K562 (cell line): ENCODE measurements at regions not wholly inside any gene's neighbourhood (a gene's known extent, or its start where the extent isn't known, plus 50 kb on each side); places are given as distances from the start of the nearest gene placed in this dataset.

ENCODE experiments used
- ATAC-seq: fragments of 200-7000 bp; cut with Tn5 transposase; 3 replicates; pipeline ENCODE4 v1.9.1; 2020; ENCODE audit warnings: moderate library complexity
- BruUV-seq: library from RNA; stranded (reverse); fragments of 400-500 nt; replicated peaks from 2 replicates; lab custom pipeline; 2021; lab: Mats Ljungman, UMichigan
- CTCF ChIA-PET: fragments of 300-600 bp; formaldehyde crosslinking; extraction: SDS; loops from one replicate; lab custom pipeline; 2021; ENCODE audit warnings: low intra/inter-chr PET ratio; lab: Yijun Ruan, JAX
- POLR2A ChIA-PET: fragments of 300-600, 350-650 bp; sonication (Branson Sonifier 250); formaldehyde crosslinking; extraction: SDS; loops from one replicate; lab custom pipeline; 2021; ENCODE audit warnings: antibody characterized with exemption, inconsistent platforms; lab: Yijun Ruan, JAX
- DNase-seq, 4 experiments: peaks; one replicate each; pipeline versions ENCODE4 v3.0.0 to v3.0.0-alpha.2; 2011 to 2018; ENCODE audit warnings: low spot score in 3 of 4, mixed read lengths in 3 of 4; ENCODE audit errors: extremely low read depth in 1 of 4
- FAIRE-seq: peaks from 2 replicates; lab custom pipeline; 2011; peaks lifted over from hg19 to GRCh38; lab: Jason Lieb, UNC
- H2AFZ ChIP-seq: 2 replicates; pipeline ENCODE4 v1.6.0; 2011; ENCODE audit warnings: low read depth, low read length, control low read depth, inconsistent platforms
- H3K27ac ChIP-seq: fragments of 200-600 bp; 3 replicates; pipeline ENCODE4 v1.8.0; 2011; ENCODE audit warnings: low read depth, mild to moderate bottlenecking, control low read depth, inconsistent platforms, low read length, moderate library complexity, mixed read lengths; ENCODE audit errors: extremely low read depth
- H3K27me3 ChIP-seq, 2 experiments: fragments of 300-600 bp in 1 of 2; 2 replicates in 1 of 2; 3 replicates in 1 of 2; pipeline versions ENCODE4 v1.6.0 to v1.8.0; 2011; ENCODE audit warnings: inconsistent platforms in 2 of 2, low read length in 2 of 2, mild to moderate bottlenecking in 1 of 2, mixed read lengths in 1 of 2, moderate library complexity in 1 of 2; ENCODE audit not compliant: control insufficient read depth in 2 of 2, insufficient read depth in 2 of 2
- H3K36me3 ChIP-seq: fragments of 300-600 bp; 3 replicates; pipeline ENCODE4 v1.8.0; 2011; ENCODE audit warnings: mild to moderate bottlenecking, low read length, inconsistent platforms; ENCODE audit not compliant: control insufficient read depth, insufficient read depth
- H3K4me1 ChIP-seq, 2 experiments: fragments of 200-600 bp in 1 of 2; replicated peaks in 1 of 2; 2 replicates in 1 of 2; 3 replicates in 1 of 2; pipeline versions ENCODE4 v1.5.1 to v1.8.0; 2011; ENCODE audit warnings: inconsistent platforms in 2 of 2, low read length in 2 of 2, mild to moderate bottlenecking in 1 of 2, mixed read lengths in 1 of 2, moderate library complexity in 1 of 2; ENCODE audit not compliant: control insufficient read depth in 2 of 2, insufficient read depth in 2 of 2
- H3K4me2 ChIP-seq: 2 replicates; pipeline ENCODE4 v1.6.1; 2011; ENCODE audit warnings: low read length, control low read depth, inconsistent platforms, mixed read lengths; ENCODE audit not compliant: insufficient read depth
- H3K4me3 ChIP-seq: fragments of 200-600 bp; sonication (generic), shearing (Covaris generic); 2 replicates; pipeline ENCODE4 v1.5.1; 2016; ENCODE audit warnings: control low read depth, inconsistent platforms
- H3K79me2 ChIP-seq: fragments of 200-600 bp; 3 replicates; pipeline ENCODE4 v1.8.0; 2011; ENCODE audit warnings: low read length, inconsistent platforms; ENCODE audit not compliant: control insufficient read depth, insufficient read depth
- H3K9ac ChIP-seq, 2 experiments: 2 replicates each; pipeline versions ENCODE4 v1.6.0 to v1.6.1; 2011; ENCODE audit warnings: low read depth in 2 of 2, low read length in 2 of 2, control low read depth in 1 of 2, inconsistent platforms in 1 of 2, mild to moderate bottlenecking in 1 of 2, mixed read lengths in 1 of 2; ENCODE audit not compliant: insufficient read depth in 1 of 2
- H3K9me1 ChIP-seq: one replicate; pipeline ENCODE4 v1.6.0; 2011; ENCODE audit warnings: inconsistent platforms, mild to moderate bottlenecking, low read length, moderate library complexity; ENCODE audit not compliant: control insufficient read depth, insufficient read depth
- H3K9me3 ChIP-seq: replicated peaks from 2 replicates; pipeline ENCODE4 v1.5.1; 2011; ENCODE audit warnings: low read depth, low read length, inconsistent platforms; ENCODE audit not compliant: control insufficient read depth, insufficient read depth
- H4K20me1 ChIP-seq: replicated peaks from 2 replicates; pipeline ENCODE4 v1.6.1; 2011; ENCODE audit warnings: low read length, inconsistent platforms, mixed read lengths; ENCODE audit not compliant: control insufficient read depth, insufficient read depth
- BRD4 ChIP-seq: fragments of 200-600 bp; sonication (generic); IDR thresholded peaks from 2 replicates; pipeline ENCODE4 v1.6.1; 2017; ENCODE audit warnings: inconsistent platforms
- GTF3C2 ChIP-seq: IDR thresholded peaks from 3 replicates; pipeline ENCODE4 v1.6.1; 2011; ENCODE audit warnings: borderline replicate concordance, mild to moderate bottlenecking, moderate library complexity; ENCODE audit not compliant: insufficient read length; ENCODE audit errors: extremely low read depth
- HMGXB4 ChIP-seq: sonication (generic); formaldehyde crosslinking; IDR thresholded peaks from 2 replicates; pipeline ENCODE4 v1.8.1; 2023; ENCODE audit warnings: mild to moderate bottlenecking, missing genetic modification reagents
- KDM2B ChIP-seq: fragments of 250-450 bp; sonication (Bioruptor Pico); IDR thresholded peaks from 2 replicates; pipeline ENCODE4 v1.8.0; 2021; ENCODE audit warnings: mild to moderate bottlenecking, moderate library complexity
- NFE2L1 ChIP-seq: fragments of 450-650 bp; IDR thresholded peaks from 2 replicates; pipeline ENCODE4 v1.6.1; 2016; ENCODE audit warnings: missing genetic modification characterization, low read depth, mild to moderate bottlenecking, missing compliant biosample characterization, moderate library complexity, borderline replicate concordance
- NR1H2 ChIP-seq: sonication (generic); formaldehyde crosslinking; IDR thresholded peaks from 2 replicates; pipeline ENCODE4 v1.4.0; 2020; ENCODE audit warnings: mild to moderate bottlenecking, missing genetic modification reagents
- SRSF3 ChIP-seq: fragments of 200-400 bp; formaldehyde crosslinking; IDR thresholded peaks from 2 replicates; pipeline ENCODE4 v1.6.1; 2016; ENCODE audit warnings: mild to moderate bottlenecking, low read length, moderate library complexity; ENCODE audit not compliant: insufficient read depth
- ZNF280A ChIP-seq: fragments of 450-650 bp; IDR thresholded peaks from 2 replicates; pipeline ENCODE4 v1.6.1; 2018; ENCODE audit warnings: mild to moderate bottlenecking, low read depth; ENCODE audit not compliant: partially characterized antibody
- WGBS: fragments of 100-300 bp; shearing (Covaris generic); methylation state at CpG from one replicate; pipeline ENCODE4 v1.1.6; 2016; ENCODE audit warnings: low coverage, mixed read lengths; ENCODE audit not compliant: insufficient coverage; ENCODE audit errors: missing lambda C conversion rate; 5-methylcytosine and 5-hydroxymethylcytosine counted together
- in situ Hi-C: fragments of 300-500 bp; cut with MboI; formaldehyde crosslinking; loops from 4 replicates; pipeline ENCODE4 v1.15.0; 2018; ENCODE audit warnings: inconsistent platforms, mixed read lengths
- intact Hi-C: fragments of 100-400 bp; cut with micrococcal nuclease; formaldehyde crosslinking; loops from 2 replicates; pipeline ENCODE4 v1.14.2; 2022

GRCh38 chr4:138509346-138509745 is 267.2 kb upstream of the SLC7A11 start (continued):
- no peak for TF ChIP-seq NR1H2 (CRISPR knock-in tag)
- no peak for TF ChIP-seq BRD4

GRCh38 chr4:138507522-138507921 is 265.4 kb upstream of the SLC7A11 start:
- ATAC-seq: no peak
- no peak for FAIRE-seq
- no peak overlapping the region for H3K4me2 ChIP-seq
- CTCF ChIA-PET: no interaction called here
- no peaks in the 10 kb centered on the region for H3K27me3 ChIP-seq
- intact Hi-C loops: no loop called here
- TF ChIP-seq KDM2B (no peak), ZNF280A (no peak), SRSF3 (no peak), NFE2L1 (tag) (no peak), HMGXB4 (CRISPR knock-in tag) (no peak), GTF3C2 (no peak)
- H4K20me1 ChIP-seq: no peaks in the 10 kb centered on the region
- H3K4me1 ChIP-seq: peaks cover 0 to 7% of the 10 kb centered on the region in 2 experiments; a peak in 2 of 5 replicates
- H3K9me1 ChIP-seq: no peaks in the 10 kb centered on the region
- H3K36me3 ChIP-seq: no peaks in the 10 kb centered on the region
- H3K4me3 ChIP-seq: no peak overlapping the region
- 8% methylated on average over 2 of the region's 2 CpGs for WGBS
- H2AFZ ChIP-seq: no peak overlapping the region
- no peak for DNase-seq
- H3K27ac ChIP-seq: no peak overlapping the region
- POLR2A ChIA-PET: interaction anchor here (0.9 kb wide), 1 partner anchor 12 kb away, joined by 4 read pairs; no protein-coding TSS in a partner anchor
- BruUV-seq: no TSS peak
- H3K9ac ChIP-seq: no peak overlapping the region
- H3K79me2 ChIP-seq: no peaks in the 10 kb centered on the region
- in situ Hi-C loops: no loop called here
- H3K9me3 ChIP-seq: no peaks in the 10 kb centered on the region
